Nephron (organoid): ENCODE measurements at regions not wholly inside any gene's neighbourhood (a gene's known extent, or its start where the extent isn't known, plus 50 kb on each side); places are given as distances from the start of the nearest gene placed in this dataset.
"Not testable (repeated sequence)": the region's sequence is repeated elsewhere in the genome, so short reads cannot be mapped to it uniquely, and the experiment has no call there.

ENCODE experiments used
- H3K27ac Mint-ChIP-seq, 3 experiments: 2 replicates each; pipeline ENCODE4 v1.8.0; 2020; ENCODE audit warnings: mixed read lengths in 3 of 3, mild to moderate bottlenecking in 2 of 3, moderate library complexity in 1 of 3
- H3K27me3 Mint-ChIP-seq: 2 replicates; pipeline ENCODE4 v1.8.0; 2021; ENCODE audit warnings: low read depth, mild to moderate bottlenecking, moderate library complexity, mixed read lengths
- H3K36me3 Mint-ChIP-seq: 2 replicates; pipeline ENCODE4 v1.8.0; 2020; ENCODE audit warnings: low read depth, mixed read lengths
- H3K4me1 Mint-ChIP-seq: 2 replicates; pipeline ENCODE4 v1.8.0; 2020; ENCODE audit warnings: mixed read lengths
- H3K4me3 Mint-ChIP-seq, 3 experiments: 2 replicates each; pipeline ENCODE4 v1.8.0; 2020; ENCODE audit warnings: mild to moderate bottlenecking in 3 of 3, mixed read lengths in 3 of 3, moderate library complexity in 2 of 3
- H3K9me3 Mint-ChIP-seq: 2 replicates; pipeline ENCODE4 v1.8.0; 2020; ENCODE audit warnings: mixed read lengths
- CTCF ChIP-seq, 3 experiments: fragments of 200-600 bp; sonication (generic); IDR thresholded peaks; one replicate each; pipeline ENCODE4 v1.5.0; 2021; ENCODE audit warnings: antibody characterized with exemption in 3 of 3; ENCODE audit not compliant: unreplicated experiment in 3 of 3

- Mint-ChIP-seq H3K27me3 (no peaks in the 10 kb centered on the region), H3K36me3 (no peaks in the 10 kb centered on the region), H3K27ac (no peak overlapping the region), H3K9me3 (no peaks in the 10 kb centered on the region), H3K4me1 (no peaks in the 10 kb centered on the region), H3K4me3 (no peak overlapping the region)
- no peak for TF ChIP-seq CTCF (IDR thresholded peaks at IDR 0.05; ENCODE audit: unreplicated experiment in 3 of 3)
Observed at GRCh38 chrX:81959964-81960363, 758.1 kb downstream of the SH3BGRL start.

- H3K27ac Mint-ChIP-seq, H3K4me3 Mint-ChIP-seq, H3K4me1 Mint-ChIP-seq, H3K27me3 Mint-ChIP-seq, H3K36me3 Mint-ChIP-seq: not testable (repeated sequence)
- peaks cover 21% of the 10 kb centered on the region for H3K9me3 Mint-ChIP-seq
Observed at GRCh38 chrX:81974413-81974812, 772.5 kb downstream of the SH3BGRL start.

- no peak overlapping the region for H3K27ac Mint-ChIP-seq
- H3K36me3 Mint-ChIP-seq, result no peaks in the 10 kb centered on the region
- peaks cover 14% of the 10 kb centered on the region for H3K9me3 Mint-ChIP-seq
- H3K4me1 Mint-ChIP-seq, result no peaks in the 10 kb centered on the region
- H3K4me3 Mint-ChIP-seq, result no peak overlapping the region
- no peaks in the 10 kb centered on the region for H3K27me3 Mint-ChIP-seq
- TF ChIP-seq CTCF (IDR thresholded peaks at IDR 0.05; ENCODE audit: unreplicated experiment in 3 of 3), result no peak
Observed at GRCh38 chrX:81979806-81980515, 778.1 kb downstream of the SH3BGRL start.

GRCh38 chrX:81987217-81987616 lies 785.3 kb downstream of the SH3BGRL start:
- H3K4me3 Mint-ChIP-seq, H3K36me3 Mint-ChIP-seq, H3K27ac Mint-ChIP-seq, H3K27me3 Mint-ChIP-seq, H3K4me1 Mint-ChIP-seq: not testable (repeated sequence)
- H3K9me3 Mint-ChIP-seq, result peaks cover 12% of the 10 kb centered on the region

- Mint-ChIP-seq H3K27ac (no peak overlapping the region), H3K4me1 (no peaks in the 10 kb centered on the region), H3K9me3 (peaks cover 31% of the 10 kb centered on the region), H3K4me3 (no peak overlapping the region), H3K36me3 (no peaks in the 10 kb centered on the region), H3K27me3 (no peaks in the 10 kb centered on the region)
- TF ChIP-seq CTCF (IDR thresholded peaks at IDR 0.05; ENCODE audit: unreplicated experiment in 3 of 3), result no peak
Observed at GRCh38 chrX:81996166-81996565, 794.3 kb downstream of the SH3BGRL start.

GRCh38 chrX:82029571-82030218 lies 827.8 kb downstream of the SH3BGRL start:
- no peaks in the 10 kb centered on the region for H3K36me3 Mint-ChIP-seq
- no peaks in the 10 kb centered on the region for H3K4me1 Mint-ChIP-seq
- no peak overlapping the region for H3K4me3 Mint-ChIP-seq
- H3K27ac Mint-ChIP-seq, result no peak overlapping the region
- TF ChIP-seq CTCF (IDR thresholded peaks at IDR 0.05; ENCODE audit: unreplicated experiment in 3 of 3), result no peak
- peaks cover 18% of the 10 kb centered on the region for H3K9me3 Mint-ChIP-seq
- no peaks in the 10 kb centered on the region for H3K27me3 Mint-ChIP-seq

GRCh38 chrX:82031250-82031649 lies 829.3 kb downstream of the SH3BGRL start:
- H3K27me3 Mint-ChIP-seq, result no peaks in the 10 kb centered on the region
- peaks cover 18% of the 10 kb centered on the region for H3K9me3 Mint-ChIP-seq
- no peak overlapping the region for H3K4me3 Mint-ChIP-seq
- H3K36me3 Mint-ChIP-seq, result no peaks in the 10 kb centered on the region
- no peak for TF ChIP-seq CTCF (IDR thresholded peaks at IDR 0.05; ENCODE audit: unreplicated experiment in 3 of 3)
- H3K27ac Mint-ChIP-seq, result no peak overlapping the region
- no peaks in the 10 kb centered on the region for H3K4me1 Mint-ChIP-seq
